Stimulated activated CD4-positive, alpha-beta T cell treated with anti-CD3 and anti-CD28 coated beads, Interleukin-2, amount 100 ng/mL, for 48 hours (primary cell): ENCODE measurements at regions not wholly inside any gene's neighbourhood (a gene's known extent, or its start where the extent isn't known, plus 50 kb on each side); places are given as distances from the start of the nearest gene placed in this dataset.
"Not testable (repeated sequence)": the region's sequence is repeated elsewhere in the genome, so short reads cannot be mapped to it uniquely, and the experiment has no call there.

Experiments used
- DNase-seq, 2 donors: peaks; one replicate each; pipeline ENCODE4 v3.0.0-alpha.2; 2020

DNA sequence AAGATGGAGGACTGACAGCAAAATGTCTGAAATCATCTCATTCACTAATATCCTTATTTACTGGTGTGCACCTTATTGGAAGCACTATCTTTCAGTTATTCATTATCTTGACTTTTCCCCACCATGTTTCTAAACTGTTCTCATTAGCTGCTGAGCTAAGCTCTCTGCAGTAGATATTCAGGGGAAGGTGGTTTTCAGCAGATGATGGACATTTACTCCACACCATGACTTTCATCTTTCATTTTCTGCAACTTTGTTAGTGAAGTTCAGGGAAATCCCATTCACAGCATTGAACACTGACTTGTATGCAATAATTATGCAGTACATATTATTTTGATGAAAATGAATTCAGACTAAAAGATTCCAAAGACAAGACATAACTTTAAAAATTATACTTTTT is 373.6 kb upstream of the FLRT2 start:
- no peak for DNase-seq

DNA sequence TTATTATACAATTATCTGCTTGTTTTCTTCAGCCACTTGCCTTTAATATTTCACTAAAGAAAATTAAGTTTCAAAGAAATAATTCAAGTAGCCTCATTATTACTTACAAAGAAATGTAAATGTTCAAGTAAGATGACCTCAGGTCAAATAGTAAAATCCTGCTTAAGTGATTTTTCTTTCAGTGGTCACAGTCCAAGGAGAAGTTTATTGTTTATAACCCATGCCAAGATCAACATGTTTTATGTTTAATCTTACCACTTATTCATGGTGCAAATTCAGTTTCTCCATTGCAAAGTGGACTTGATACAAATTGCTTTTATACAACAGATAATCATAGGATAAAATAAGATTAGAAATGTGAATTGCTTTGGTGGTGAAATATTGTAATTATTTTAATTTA is 370.2 kb upstream of the FLRT2 start:
- no peak for DNase-seq

DNA sequence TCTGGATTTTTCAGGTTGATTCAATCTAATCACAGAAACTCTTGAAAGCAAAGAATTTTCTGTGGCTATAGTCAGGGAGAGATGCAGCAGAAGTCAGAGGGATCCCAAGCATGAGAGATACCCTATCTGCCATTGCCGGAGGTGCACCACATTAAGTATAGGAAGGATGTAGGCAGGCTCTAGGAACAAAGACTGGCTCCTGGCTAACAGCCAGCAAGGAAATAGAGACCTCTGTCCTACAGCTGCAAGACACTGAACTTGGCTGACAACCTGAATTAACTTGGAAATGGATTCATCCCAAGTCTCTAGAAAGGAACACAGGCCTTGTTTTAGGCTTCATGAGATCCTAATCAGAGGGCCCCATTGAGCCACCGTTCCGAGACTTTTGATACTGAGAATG is 364.9 kb upstream of the FLRT2 start:
- no peak for DNase-seq

DNA sequence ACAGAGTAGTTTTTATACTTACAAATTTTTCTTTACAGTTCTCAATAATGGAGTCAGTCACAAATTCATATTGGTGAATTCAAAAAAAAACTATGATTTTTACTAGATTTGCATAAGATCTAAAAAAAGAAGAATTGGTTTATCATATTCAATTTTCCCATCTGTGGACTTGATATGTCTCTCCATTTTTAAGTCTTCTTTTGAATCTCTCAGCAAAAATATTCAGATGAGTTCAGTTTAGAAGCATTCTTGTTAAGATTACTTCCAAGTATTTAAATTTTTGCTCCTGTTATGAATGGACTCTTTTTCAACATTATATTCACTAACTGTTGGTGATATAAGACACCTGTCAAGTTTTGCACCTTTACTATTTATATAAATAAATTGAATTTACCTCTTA is 360.6 kb upstream of the FLRT2 start:
- no peak for DNase-seq

GRCh38 chr14:85172290-85172689 is 357.7 kb upstream of the FLRT2 start:
- DNase-seq = no peak

- no peak for DNase-seq
Measured at GRCh38 chr14:85172889-85173477, 357.0 kb upstream of the FLRT2 start.

GRCh38 chr14:85175556-85175955 is 354.4 kb upstream of the FLRT2 start:
- DNase-seq = no peak

- DNase-seq = no peak
Measured at GRCh38 chr14:85178864-85179263, 351.1 kb upstream of the FLRT2 start.

GRCh38 chr14:85180876-85181275 is 349.1 kb upstream of the FLRT2 start:
- no peak for DNase-seq

DNA sequence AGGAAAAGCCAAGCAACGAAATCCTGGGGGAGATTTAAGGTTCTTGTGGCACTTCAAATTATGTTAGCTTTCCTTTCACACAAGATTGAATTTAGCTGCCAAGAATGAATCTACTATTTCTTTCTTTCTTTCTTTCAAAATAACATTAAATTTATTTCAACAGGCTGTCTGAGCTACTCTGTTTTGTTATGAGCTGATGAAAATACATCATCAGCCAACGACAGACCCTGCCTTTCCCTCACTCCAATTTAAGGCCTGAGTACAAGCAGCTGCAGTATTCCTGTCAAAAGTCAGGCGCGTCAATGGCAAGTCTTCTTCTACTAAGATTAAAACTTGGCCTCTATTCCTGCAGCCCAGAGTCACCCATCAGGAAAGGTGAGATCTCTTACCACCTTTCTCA is 347.7 kb upstream of the FLRT2 start:
- DNase-seq = no peak

GRCh38 chr14:85186082-85186481 is 343.9 kb upstream of the FLRT2 start:
- no peak for DNase-seq

GRCh38 chr14:85187521-85187920 is 342.4 kb upstream of the FLRT2 start:
- DNase-seq = no peak

DNA sequence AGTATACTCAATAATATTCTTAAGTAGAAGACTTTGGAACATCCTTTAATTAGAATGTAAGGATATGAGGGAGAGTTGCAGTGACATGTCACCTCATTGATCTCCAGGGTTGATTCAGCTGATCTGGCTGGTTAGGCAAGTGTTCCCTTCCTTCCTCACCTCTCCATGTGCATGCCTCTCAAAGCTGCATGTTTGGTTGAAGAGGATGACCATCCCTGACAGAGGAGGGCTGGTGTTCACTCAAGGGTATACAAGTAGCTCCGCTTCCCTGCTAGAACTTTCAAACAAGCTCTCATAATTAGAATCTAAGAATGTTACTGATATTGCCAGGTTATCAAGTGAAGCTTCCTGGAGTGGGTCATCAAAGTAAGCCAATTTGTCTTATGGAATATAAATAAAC is 341.1 kb upstream of the FLRT2 start:
- no peak for DNase-seq

DNA sequence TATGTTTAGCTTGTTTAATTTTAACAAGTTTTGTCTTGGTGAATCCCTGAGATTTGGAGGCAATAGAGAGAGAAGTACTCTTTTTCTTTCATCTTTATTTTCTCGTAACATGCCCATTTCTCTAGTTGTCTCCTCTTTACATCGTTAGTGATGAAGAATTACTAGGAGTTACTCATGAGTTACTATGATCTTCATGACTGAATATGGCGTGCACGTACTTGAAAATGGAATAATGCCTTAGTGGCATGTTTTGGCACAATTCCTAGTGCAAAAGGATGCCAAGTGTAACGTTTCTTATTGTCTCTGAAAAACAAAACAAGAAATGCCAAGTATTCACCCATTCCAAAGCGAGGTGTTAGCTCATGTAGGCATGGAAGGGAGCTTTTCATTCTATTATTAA is 340.7 kb upstream of the FLRT2 start:
- DNase-seq = not testable (repeated sequence)

GRCh38 chr14:85190251-85190650 is 339.7 kb upstream of the FLRT2 start:
- no peak for DNase-seq

- DNase-seq = no peak
Measured at GRCh38 chr14:85191986-85192385, 338.0 kb upstream of the FLRT2 start.

DNA sequence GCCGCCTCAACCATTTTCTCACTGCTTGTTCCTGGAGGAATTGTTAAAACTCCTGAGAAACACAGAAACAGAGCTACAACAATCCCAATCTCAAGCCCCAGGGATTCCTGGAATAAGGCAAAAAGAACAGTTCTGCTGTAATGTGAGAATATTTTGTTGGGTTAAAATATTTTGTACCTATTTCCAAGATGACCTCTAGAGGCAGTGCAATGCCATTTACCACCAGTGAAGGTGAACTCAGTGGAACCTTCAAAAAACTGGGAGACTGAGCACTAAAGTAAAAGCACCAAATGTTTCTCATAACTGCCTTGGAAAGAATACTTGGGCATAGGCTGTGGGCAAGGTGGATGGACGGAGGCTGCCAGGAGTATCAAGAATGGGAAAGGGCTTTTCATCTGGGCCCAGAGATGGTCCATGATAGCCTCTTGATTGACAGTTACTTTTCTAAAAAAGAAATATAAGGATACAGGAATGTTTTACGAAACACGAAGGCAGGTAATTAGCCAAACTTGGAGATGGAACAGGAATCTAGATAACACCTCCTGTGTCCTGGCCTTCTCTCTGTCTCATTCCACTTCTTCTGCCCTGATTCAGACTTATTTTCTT is 334.0 kb upstream of the FLRT2 start:
- DNase-seq = no peak

DNA sequence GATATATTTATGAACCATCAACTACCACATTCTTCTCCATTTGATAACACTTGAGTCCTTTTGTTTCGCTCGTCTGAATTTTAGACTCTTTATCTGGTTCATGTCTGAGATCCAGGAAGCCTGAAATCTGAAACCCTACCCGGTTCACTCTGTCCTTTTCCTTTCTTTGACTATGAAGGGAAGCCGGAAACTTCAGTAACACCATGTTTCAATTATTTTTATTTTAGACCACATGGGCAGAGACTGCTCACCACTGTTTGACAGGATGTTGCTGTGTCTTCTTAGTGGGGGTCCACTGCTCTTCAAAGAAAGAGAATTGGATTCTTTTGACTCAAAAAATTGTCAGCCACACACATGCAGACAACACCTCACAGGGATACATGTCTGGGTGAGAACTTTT is 331.9 kb upstream of the FLRT2 start:
- no peak for DNase-seq

- no peak for DNase-seq
Measured at GRCh38 chr14:85205875-85206274, 324.1 kb upstream of the FLRT2 start.

DNA sequence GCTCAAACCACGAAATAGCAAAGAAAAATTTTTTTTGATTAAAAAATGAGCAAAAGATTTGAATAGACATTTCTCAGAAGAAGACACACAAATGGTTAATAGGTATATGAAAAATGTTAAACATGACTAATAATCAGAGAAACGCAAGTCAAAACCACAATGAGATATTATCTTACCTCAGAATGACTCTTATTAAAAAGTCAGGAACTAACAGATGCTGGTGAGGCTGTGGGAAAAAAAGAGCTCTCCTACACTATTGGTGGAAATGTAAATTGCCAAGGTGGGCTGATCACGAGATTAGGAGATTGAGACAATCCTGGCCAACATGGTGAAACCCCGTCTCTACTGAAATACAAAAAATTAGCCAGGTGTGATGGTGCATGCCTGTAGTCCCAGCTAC is 315.5 kb upstream of the FLRT2 start:
- DNase-seq = no peak

- no peak for DNase-seq
Measured at GRCh38 chr14:85217412-85217811, 312.5 kb upstream of the FLRT2 start.

- no peak for DNase-seq
Measured at GRCh38 chr14:85218982-85219381, 311.0 kb upstream of the FLRT2 start.

DNA sequence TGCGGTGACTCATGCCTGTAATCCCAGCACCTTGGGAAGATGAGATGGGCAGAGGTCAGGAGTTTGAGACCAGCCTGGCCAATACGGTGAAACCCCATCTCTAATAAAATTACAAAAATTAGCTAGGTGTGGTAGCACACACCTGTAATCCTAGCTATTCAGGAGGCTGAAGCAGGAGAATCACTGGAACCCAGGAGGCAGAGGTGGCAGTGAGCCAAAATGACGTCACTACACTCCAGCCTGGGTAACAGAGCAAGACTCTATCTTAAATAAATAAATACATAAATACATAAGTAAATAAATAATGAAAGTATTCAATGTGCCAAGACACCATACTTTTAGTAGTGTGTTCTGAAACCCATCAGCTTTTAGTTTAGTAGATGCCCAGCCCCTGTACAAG is 308.1 kb upstream of the FLRT2 start:
- no peak for DNase-seq

DNA sequence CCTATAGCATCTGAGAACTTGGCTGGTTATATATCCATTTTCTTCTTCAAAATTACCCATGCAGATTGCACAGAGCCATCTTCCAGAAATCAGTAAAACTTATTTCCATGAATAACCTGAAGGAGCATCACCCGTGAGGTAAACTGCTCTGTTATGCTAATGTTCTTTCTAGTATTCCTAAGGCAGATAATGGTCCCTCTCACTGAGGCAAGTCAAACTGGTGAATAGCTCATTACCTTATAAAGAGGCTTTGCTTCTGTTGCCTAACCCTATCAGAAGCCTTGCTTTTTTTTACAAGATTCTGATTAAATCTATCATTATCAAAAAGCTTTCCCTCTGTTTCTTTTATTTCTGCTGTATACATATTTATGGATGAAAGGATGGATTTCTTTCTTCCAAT is 307.6 kb upstream of the FLRT2 start:
- no peak for DNase-seq

DNA sequence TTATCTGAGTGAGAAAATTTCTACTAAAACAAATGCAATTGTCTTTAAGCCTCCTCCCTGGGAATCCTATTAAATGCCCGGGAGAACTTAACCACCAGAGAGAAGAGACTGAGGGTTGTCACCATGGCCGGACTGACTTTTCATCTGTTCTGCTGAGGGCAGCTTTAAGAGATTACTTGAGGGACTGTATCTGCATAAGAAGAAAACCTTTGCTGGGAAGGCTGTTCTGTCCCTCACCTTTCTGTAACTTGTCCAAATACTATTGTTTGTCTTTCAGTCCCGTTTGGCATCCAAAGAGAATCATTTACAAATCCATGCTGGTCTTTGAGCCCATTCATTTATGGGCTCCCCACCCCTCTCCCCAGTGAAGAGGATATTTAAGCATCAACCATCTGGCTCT is 306.3 kb upstream of the FLRT2 start:
- DNase-seq = no peak
